IPS-15b (cell line): ENCODE measurements at regions not wholly inside any gene's neighbourhood (a gene's known extent, or its start where the extent isn't known, plus 50 kb on each side); places are given as distances from the start of the nearest gene placed in this dataset.

Source experiments
- H3K27me3 ChIP-seq: one replicate; pipeline ENCODE4 v1.6.1; 2013; ENCODE audit warnings: low read length; ENCODE audit not compliant: control insufficient read depth, insufficient read depth
- H3K36me3 ChIP-seq: one replicate; pipeline ENCODE4 v1.6.1; 2013; ENCODE audit warnings: low read length; ENCODE audit not compliant: control insufficient read depth, insufficient read depth
- H3K4me1 ChIP-seq: one replicate; pipeline ENCODE4 v1.6.1; 2013; ENCODE audit warnings: mild to moderate bottlenecking, low read length; ENCODE audit not compliant: control insufficient read depth, insufficient read depth
- H3K4me3 ChIP-seq: one replicate; pipeline ENCODE4 v1.5.1; 2013; ENCODE audit warnings: low read depth, low read length
- H3K9ac ChIP-seq: one replicate; pipeline ENCODE4 v1.6.1; 2013; ENCODE audit warnings: low read depth, mild to moderate bottlenecking, low read length
- H3K9me3 ChIP-seq: one replicate; pipeline ENCODE4 v1.6.1; 2013; ENCODE audit warnings: mild to moderate bottlenecking, low read length; ENCODE audit not compliant: control insufficient read depth, insufficient read depth

GRCh38 chr5:106493910-106494309 is 1176.8 kb downstream of the EFNA5 start:
- no peaks in the 10 kb centered on the region for H3K9me3 ChIP-seq
- no peak overlapping the region for H3K9ac ChIP-seq
- no peak overlapping the region for H3K4me3 ChIP-seq
- H3K27me3 ChIP-seq, result no peaks in the 10 kb centered on the region
- H3K36me3 ChIP-seq, result no peaks in the 10 kb centered on the region
- H3K4me1 ChIP-seq, result no peaks in the 10 kb centered on the region

- Histone ChIP-seq H3K9me3 (no peaks in the 10 kb centered on the region), H3K4me3 (no peak overlapping the region)
These were observed 1181.7 kb downstream of the EFNA5 start for GRCh38 chr5:106489004-106489403.

GRCh38 chr5:106488407-106488806 is 1182.3 kb downstream of the EFNA5 start:
- no peak overlapping the region for H3K4me3 ChIP-seq
- H3K36me3 ChIP-seq, result no peaks in the 10 kb centered on the region
- H3K9ac ChIP-seq, result no peak overlapping the region
- no peaks in the 10 kb centered on the region for H3K4me1 ChIP-seq
- no peaks in the 10 kb centered on the region for H3K9me3 ChIP-seq
- no peaks in the 10 kb centered on the region for H3K27me3 ChIP-seq

More at GRCh38 chr5:106489004-106489403, 1181.7 kb downstream of the EFNA5 start:
- H3K36me3 ChIP-seq, result no peaks in the 10 kb centered on the region
- H3K27me3 ChIP-seq, result no peaks in the 10 kb centered on the region
- H3K4me1 ChIP-seq, result no peaks in the 10 kb centered on the region
- no peak overlapping the region for H3K9ac ChIP-seq

GRCh38 chr5:106481374-106481773 is 1189.4 kb downstream of the EFNA5 start:
- Histone ChIP-seq H3K4me1 (no peaks in the 10 kb centered on the region), H3K9me3 (no peaks in the 10 kb centered on the region), H3K9ac (no peak overlapping the region), H3K4me3 (no peak overlapping the region), H3K27me3 (no peaks in the 10 kb centered on the region), H3K36me3 (no peaks in the 10 kb centered on the region)

- Histone ChIP-seq H3K9me3 (no peaks in the 10 kb centered on the region), H3K27me3 (no peaks in the 10 kb centered on the region), H3K4me3 (no peak overlapping the region), H3K36me3 (no peaks in the 10 kb centered on the region), H3K4me1 (no peaks in the 10 kb centered on the region), H3K9ac (no peak overlapping the region)
These were observed 1194.1 kb downstream of the EFNA5 start for GRCh38 chr5:106476630-106477029.

- no peak overlapping the region for H3K9ac ChIP-seq
- no peaks in the 10 kb centered on the region for H3K27me3 ChIP-seq
- no peaks in the 10 kb centered on the region for H3K36me3 ChIP-seq
- H3K9me3 ChIP-seq, result no peaks in the 10 kb centered on the region
- no peak overlapping the region for H3K4me3 ChIP-seq
- no peaks in the 10 kb centered on the region for H3K4me1 ChIP-seq
These were observed 1196.7 kb downstream of the EFNA5 start for GRCh38 chr5:106474066-106474465.

GRCh38 chr5:106459541-106459940 is 1211.2 kb downstream of the EFNA5 start:
- Histone ChIP-seq H3K9ac (no peak overlapping the region), H3K4me3 (no peak overlapping the region), H3K27me3 (no peaks in the 10 kb centered on the region), H3K36me3 (no peaks in the 10 kb centered on the region), H3K9me3 (no peaks in the 10 kb centered on the region), H3K4me1 (no peaks in the 10 kb centered on the region)

- Histone ChIP-seq H3K27me3 (no peaks in the 10 kb centered on the region), H3K4me1 (no peaks in the 10 kb centered on the region), H3K9me3 (no peaks in the 10 kb centered on the region), H3K9ac (no peak overlapping the region), H3K4me3 (no peak overlapping the region), H3K36me3 (no peaks in the 10 kb centered on the region)
These were observed 1215.9 kb downstream of the EFNA5 start for GRCh38 chr5:106454651-106455415.

GRCh38 chr5:106454050-106454449 is 1216.7 kb downstream of the EFNA5 start:
- no peak overlapping the region for H3K9ac ChIP-seq
- H3K9me3 ChIP-seq, result no peaks in the 10 kb centered on the region
- no peaks in the 10 kb centered on the region for H3K4me1 ChIP-seq
- H3K36me3 ChIP-seq, result no peaks in the 10 kb centered on the region
- no peak overlapping the region for H3K4me3 ChIP-seq
- no peaks in the 10 kb centered on the region for H3K27me3 ChIP-seq

- Histone ChIP-seq H3K36me3 (no peaks in the 10 kb centered on the region), H3K4me3 (no peak overlapping the region)
These were observed 1218.7 kb downstream of the EFNA5 start for GRCh38 chr5:106451998-106452397.

GRCh38 chr5:106443746-106444145 is 1227.0 kb downstream of the EFNA5 start:
- Histone ChIP-seq H3K9me3 (no peaks in the 10 kb centered on the region), H3K36me3 (no peaks in the 10 kb centered on the region), H3K9ac (no peak overlapping the region)

More at GRCh38 chr5:106451998-106452397, 1218.7 kb downstream of the EFNA5 start:
- Histone ChIP-seq H3K9me3 (no peaks in the 10 kb centered on the region), H3K4me1 (no peaks in the 10 kb centered on the region), H3K9ac (no peak overlapping the region), H3K27me3 (no peaks in the 10 kb centered on the region)

GRCh38 chr5:106435185-106435584 is 1235.6 kb downstream of the EFNA5 start:
- Histone ChIP-seq H3K36me3 (no peaks in the 10 kb centered on the region), H3K4me1 (no peaks in the 10 kb centered on the region), H3K9me3 (no peaks in the 10 kb centered on the region), H3K9ac (no peak overlapping the region), H3K27me3 (no peaks in the 10 kb centered on the region), H3K4me3 (no peak overlapping the region)

More at GRCh38 chr5:106443746-106444145, 1227.0 kb downstream of the EFNA5 start:
- H3K4me3 ChIP-seq, result no peak overlapping the region
- no peaks in the 10 kb centered on the region for H3K4me1 ChIP-seq
- H3K27me3 ChIP-seq, result no peaks in the 10 kb centered on the region
